ENCODE measurements at regions not wholly inside any gene's neighbourhood (a gene's known extent, or its start where the extent isn't known, plus 50 kb on each side); places are given as distances from the start of the nearest gene placed in this dataset.
"Not testable (repeated sequence)": the region's sequence is repeated elsewhere in the genome, so short reads cannot be mapped to it uniquely, and the experiment has no call there.

GRCh38 chr6:113654396-113654795 is 202.7 kb upstream of the MARCKS start:
- no peak for DNase-seq (ENCODE audit: extremely low read depth, low read depth)

GRCh38 chr6:113655761-113656160 is 201.4 kb upstream of the MARCKS start:
- DNase-seq (ENCODE audit: extremely low read depth, low read depth), result no peak

DNA sequence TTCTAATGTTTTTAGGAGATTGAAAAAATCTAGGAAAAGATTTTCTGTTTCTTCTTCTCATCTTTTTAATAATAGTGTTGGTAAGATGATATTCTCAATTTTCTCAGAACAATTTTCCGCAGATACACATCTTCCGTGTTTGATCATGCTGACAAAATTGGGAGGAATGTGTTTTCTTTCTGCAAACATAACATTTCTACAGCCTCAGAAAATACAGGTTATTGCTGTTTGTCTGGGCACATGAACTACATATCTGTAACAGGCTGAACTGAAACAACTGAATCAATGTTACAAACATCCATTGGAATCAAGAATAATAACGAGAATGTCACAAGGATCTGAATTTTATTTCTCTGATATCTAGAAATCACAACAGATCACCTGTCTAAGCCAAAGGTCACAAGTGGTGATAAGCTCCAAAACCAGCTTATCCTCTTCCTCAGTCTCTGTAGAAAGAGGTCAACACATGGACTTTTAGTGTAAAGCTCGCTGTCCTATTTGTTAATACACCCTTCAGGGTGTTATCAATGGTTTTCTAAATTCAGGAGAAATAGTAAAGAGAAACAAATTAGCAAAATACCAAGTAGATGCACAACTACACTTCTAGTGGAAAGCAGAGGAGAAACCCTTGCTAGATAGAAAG is 197.3 kb upstream of the MARCKS start:
- no peak for DNase-seq (ENCODE audit: extremely low read depth, low read depth)

DNA sequence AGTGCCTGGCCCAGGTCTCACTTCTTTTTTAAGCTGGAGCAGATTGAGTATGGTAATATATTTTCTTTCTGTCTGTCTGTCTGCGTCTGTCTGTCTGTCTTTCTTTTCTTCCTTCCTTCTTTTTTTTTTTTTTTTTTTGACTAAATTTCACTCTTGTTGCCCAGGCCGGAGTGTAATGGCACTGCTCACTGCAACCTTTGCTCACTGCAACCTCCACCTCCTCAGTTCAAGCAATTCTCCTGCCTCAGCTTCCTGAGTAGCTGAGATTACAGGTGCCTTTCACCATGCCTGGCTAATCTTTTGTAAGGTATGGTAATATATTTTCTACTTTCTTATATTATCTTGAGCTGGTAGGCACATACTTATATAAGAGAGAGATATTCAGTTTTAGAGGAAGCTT is 196.3 kb upstream of the MARCKS start:
- no peak for DNase-seq (ENCODE audit: extremely low read depth, low read depth)

DNA sequence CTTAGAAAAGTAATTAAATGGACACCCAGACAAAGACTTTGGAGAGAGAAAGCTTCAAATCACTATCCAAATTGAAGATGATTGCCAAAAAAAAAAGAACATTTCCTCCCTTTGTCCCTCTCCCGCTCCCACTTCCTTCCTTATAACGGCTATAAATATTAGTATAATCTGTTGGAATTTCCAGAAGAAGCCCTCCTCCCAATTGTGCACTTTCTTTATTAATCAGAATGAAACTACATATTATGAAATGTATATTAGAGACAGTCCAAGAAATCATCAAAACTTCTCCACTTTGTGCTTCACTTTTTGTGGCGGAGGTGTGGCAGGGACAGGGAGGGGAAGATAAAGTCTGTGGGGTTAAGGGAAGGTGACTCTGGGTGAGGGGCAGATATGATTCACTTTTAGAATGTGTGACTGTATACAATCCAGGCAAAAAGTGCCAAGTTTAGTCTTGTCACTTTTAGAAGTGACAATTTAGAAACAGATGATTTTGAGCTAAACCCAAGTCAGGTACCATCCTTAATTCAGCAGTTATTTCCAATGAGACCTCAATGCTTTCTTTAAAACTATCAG is 195.0 kb upstream of the MARCKS start:
- no peak for DNase-seq (ENCODE audit: extremely low read depth, low read depth)

DNA sequence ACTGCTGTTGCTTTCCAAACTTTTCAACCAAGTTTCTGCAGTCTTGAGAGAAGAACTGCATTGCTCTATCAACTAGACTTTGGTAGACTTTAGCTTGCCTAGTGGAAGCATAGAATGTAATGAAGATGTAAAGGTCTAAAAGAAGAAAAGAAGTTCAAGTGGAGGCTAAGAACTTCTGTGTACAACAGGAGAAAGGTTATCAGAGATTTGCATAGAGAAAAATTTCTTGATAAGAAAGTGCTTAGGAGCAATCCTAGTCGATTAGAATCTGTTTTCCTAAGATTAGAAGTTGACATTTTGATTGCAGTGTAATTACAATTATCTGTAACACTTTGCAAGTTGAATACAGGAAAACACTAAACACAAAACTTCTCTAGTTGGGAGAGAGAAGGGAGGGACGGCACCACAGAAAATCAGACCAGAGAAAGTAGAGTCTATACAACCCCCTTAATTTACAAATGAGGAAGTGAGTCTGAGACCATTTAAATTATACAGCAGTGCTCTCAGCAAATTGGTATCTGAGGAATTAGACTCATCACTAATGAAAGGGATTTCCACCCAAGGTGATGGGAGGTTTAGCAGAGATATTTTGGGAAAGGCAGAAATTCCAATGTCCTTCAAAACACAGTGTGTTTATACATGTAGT is 194.3 kb upstream of the MARCKS start:
- DNase-seq (ENCODE audit: extremely low read depth, low read depth), result no peak

GRCh38 chr6:113664909-113665308 is 192.2 kb upstream of the MARCKS start:
- DNase-seq (ENCODE audit: extremely low read depth, low read depth), result no peak

GRCh38 chr6:113668641-113669408 is 188.3 kb upstream of the MARCKS start:
- DNase-seq (ENCODE audit: extremely low read depth, low read depth), result no peak

- no peak for DNase-seq (ENCODE audit: extremely low read depth, low read depth)
These were observed 187.5 kb upstream of the MARCKS start for GRCh38 chr6:113669606-113670005.

- DNase-seq (ENCODE audit: extremely low read depth, low read depth), result no peak
These were observed 185.7 kb upstream of the MARCKS start for GRCh38 chr6:113671421-113671820.

DNA sequence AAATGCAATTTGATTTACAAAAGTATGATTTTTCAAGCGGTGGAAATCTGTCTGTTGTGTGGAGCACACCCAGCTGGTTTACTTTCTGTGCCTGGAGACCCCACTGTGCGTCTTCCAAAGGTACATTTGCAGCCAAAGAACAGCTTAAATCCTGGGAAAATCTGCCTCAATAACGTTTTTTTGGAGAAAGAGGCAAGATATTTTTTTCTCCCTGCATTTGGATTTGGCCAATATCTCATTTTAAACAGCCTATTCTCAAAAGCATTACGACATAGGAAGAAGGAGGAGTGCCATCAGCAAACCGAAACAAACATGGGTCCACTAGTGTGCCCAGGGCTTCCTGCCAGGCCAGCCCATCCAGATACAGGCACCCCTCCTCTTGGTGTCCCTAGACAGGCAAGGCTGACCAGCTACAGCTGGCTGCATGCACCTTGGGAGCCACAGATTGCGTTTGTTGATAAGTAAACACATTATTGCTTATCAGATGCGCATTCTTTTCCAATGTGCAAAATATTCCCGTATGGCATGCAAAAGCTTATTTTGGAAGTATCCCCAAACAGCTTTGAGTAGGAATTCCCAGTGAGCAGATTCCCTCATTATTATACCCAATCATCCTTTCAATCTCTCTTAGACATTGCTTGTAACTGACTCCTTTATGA is 184.5 kb upstream of the MARCKS start:
- no peak for DNase-seq (ENCODE audit: extremely low read depth, low read depth)

GRCh38 chr6:113674075-113674474 is 183.1 kb upstream of the MARCKS start:
- DNase-seq (ENCODE audit: extremely low read depth, low read depth), result no peak

GRCh38 chr6:113676057-113676456 is 181.1 kb upstream of the MARCKS start:
- no peak for DNase-seq (ENCODE audit: extremely low read depth, low read depth)

DNA sequence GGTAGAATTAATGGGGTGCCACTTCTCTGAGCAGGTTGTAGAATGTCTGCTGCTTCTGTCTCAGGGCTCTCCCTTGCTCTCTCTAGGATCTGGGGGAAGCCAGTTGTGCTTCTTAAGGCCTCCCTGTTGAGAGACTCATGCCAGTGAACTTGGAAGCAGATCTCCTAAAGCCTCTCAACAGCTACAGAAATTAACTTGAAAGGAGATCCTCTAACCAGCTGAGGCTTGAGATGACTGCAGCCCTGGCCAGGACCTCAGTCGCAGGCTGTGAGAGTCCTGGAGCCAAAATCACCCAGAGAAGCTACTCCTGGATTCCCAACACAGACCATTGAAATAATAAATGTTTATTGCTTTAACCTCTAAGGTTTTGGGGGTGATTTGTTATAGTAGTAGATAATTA is 180.2 kb upstream of the MARCKS start:
- no peak for DNase-seq (ENCODE audit: extremely low read depth, low read depth)

DNA sequence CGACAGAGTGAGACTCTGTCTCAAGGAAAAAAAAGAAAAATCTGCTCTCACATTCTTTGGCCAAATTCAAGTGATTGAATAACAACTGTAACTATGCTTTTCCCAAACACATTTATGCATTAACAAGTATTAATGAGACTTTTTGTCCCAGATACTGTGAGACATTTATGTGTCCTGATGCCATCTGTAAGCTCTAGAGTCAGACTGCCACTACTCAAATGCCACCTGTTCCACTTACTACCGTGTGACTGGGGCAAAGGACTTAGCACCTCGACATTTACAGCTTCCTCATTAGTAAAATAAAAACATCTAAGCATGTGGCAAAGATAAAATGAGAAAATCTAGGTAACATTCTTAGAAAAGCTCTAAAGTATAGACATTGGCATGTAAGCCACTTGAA is 178.1 kb upstream of the MARCKS start:
- no peak for DNase-seq (ENCODE audit: extremely low read depth, low read depth)

- DNase-seq (ENCODE audit: extremely low read depth, low read depth), result no peak
These were observed 176.8 kb upstream of the MARCKS start for GRCh38 chr6:113680301-113680700.

- DNase-seq (ENCODE audit: extremely low read depth, low read depth), result no peak
These were observed 173.2 kb upstream of the MARCKS start for GRCh38 chr6:113683968-113684367.

DNA sequence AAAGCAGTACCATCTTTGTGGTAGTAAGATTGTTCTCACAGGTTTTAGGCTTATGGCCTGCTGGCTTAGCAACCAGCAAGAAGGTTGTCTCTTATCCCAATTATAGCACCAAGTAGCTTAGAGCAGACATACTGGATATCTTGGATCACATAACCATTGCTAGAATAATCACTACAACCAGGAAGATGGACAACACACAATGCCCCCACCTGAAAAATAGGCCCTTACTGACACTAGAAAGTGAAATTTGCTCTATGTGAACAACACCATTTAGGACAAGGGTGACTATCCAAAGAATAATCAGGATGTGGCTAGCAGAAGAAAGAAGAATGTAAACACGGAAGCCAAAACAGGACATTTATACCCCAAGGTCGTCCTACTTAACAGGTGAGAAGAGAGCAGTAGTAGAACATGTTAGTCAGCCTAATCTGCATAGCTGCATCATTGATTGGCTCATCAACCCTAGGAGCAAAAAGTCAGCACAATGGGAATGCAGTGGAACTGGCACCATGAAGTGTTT is 172.7 kb upstream of the MARCKS start:
- DNase-seq (ENCODE audit: extremely low read depth, low read depth), result no peak

DNA sequence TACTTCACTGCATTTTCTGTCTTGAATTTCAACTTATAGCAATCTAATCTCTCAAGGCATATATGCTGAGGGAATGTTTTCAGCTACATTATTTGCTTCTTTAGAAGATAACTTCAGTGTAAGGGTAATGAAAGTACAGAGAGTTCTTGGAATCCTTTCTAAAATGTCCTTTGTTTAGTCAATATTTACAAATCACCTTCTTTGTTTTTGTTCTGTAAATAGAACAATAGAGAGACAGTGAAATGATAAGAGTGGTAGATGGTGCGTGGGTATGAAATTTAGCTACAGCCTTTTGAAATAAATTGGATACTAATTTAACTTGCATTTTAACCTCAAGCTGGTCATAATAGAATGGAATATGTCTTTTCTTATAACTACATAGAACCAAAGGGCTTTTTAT is 171.1 kb upstream of the MARCKS start:
- DNase-seq (ENCODE audit: extremely low read depth, low read depth), result no peak

GRCh38 chr6:113689620-113690019 is 167.5 kb upstream of the MARCKS start:
- DNase-seq (ENCODE audit: extremely low read depth, low read depth), result not testable (repeated sequence)

Measured in NCI-H460 (cell line).